Mesenchymal stem cell (in vitro differentiated cells and primary cell): ENCODE measurements at regions not wholly inside any gene's neighbourhood (a gene's known extent, or its start where the extent isn't known, plus 50 kb on each side); places are given as distances from the start of the nearest gene placed in this dataset.

ENCODE experiments used
- DNase-seq: peaks from one replicate; pipeline ENCODE4 v3.0.0-alpha.2; 2013
- H2AFZ ChIP-seq: one replicate; pipeline ENCODE4 v1.6.1; 2013; ENCODE audit warnings: low read depth, mild to moderate bottlenecking, control low read depth, inconsistent platforms, low read length, moderate library complexity
- H2AK5ac ChIP-seq: 2 replicates; pipeline ENCODE4 v1.6.1; 2013; ENCODE audit warnings: low read length, moderate library complexity, mild to moderate bottlenecking, inconsistent platforms; ENCODE audit not compliant: severe bottlenecking
- H2BK120ac ChIP-seq: one replicate; pipeline ENCODE4 v1.6.1; 2013; ENCODE audit warnings: low read depth, mild to moderate bottlenecking, inconsistent platforms, low read length, moderate library complexity
- H2BK12ac ChIP-seq, 2 experiments: one replicate each; pipeline ENCODE4 v1.6.1; 2013; ENCODE audit warnings: inconsistent platforms in 2 of 2, low read length in 2 of 2, mild to moderate bottlenecking in 2 of 2, moderate library complexity in 2 of 2, control low read depth in 1 of 2
- H2BK15ac ChIP-seq: one replicate; pipeline ENCODE4 v1.6.1; 2013; ENCODE audit warnings: mild to moderate bottlenecking, low read depth, inconsistent platforms; ENCODE audit not compliant: poor library complexity, severe bottlenecking
- H2BK5ac ChIP-seq: 2 replicates; pipeline ENCODE4 v1.6.1; 2013; ENCODE audit warnings: low read depth, mild to moderate bottlenecking, low read length, control low read depth, inconsistent platforms; ENCODE audit not compliant: poor library complexity, severe bottlenecking
- H3K14ac ChIP-seq, 2 experiments: one replicate each; pipeline ENCODE4 v1.6.1; 2013; ENCODE audit warnings: inconsistent platforms in 2 of 2, low read length in 2 of 2, control low read depth in 1 of 2, mild to moderate bottlenecking in 1 of 2, moderate library complexity in 1 of 2
- H3K18ac ChIP-seq, 2 experiments: one replicate each; pipeline ENCODE4 v1.6.1; 2013; ENCODE audit warnings: inconsistent platforms in 2 of 2, low read length in 2 of 2, control low read depth in 1 of 2, low read depth in 1 of 2, mild to moderate bottlenecking in 1 of 2
- H3K23ac ChIP-seq, 2 experiments: one replicate each; pipeline ENCODE4 v1.6.1; 2013; ENCODE audit warnings: inconsistent platforms in 2 of 2, low read length in 2 of 2, mild to moderate bottlenecking in 2 of 2, moderate library complexity in 2 of 2, control low read depth in 1 of 2
- H3K27ac ChIP-seq: 2 replicates; pipeline ENCODE4 v1.5.1; 2013; ENCODE audit warnings: mild to moderate bottlenecking, moderate library complexity, low read length, control low read depth, inconsistent platforms; ENCODE audit not compliant: poor library complexity, severe bottlenecking
- H3K27me3 ChIP-seq, 2 experiments: 2 replicates each; pipeline versions ENCODE4 v1.6.1 to v1.7.0; 2013; ENCODE audit warnings: low read length in 2 of 2, mild to moderate bottlenecking in 2 of 2, moderate library complexity in 2 of 2, control low read depth in 1 of 2, inconsistent platforms in 1 of 2; ENCODE audit not compliant: control insufficient read depth in 1 of 2, insufficient read depth in 1 of 2
- H3K36me3 ChIP-seq, 2 experiments: 2 replicates each; pipeline versions ENCODE4 v1.6.1 to v1.7.0; 2013; ENCODE audit warnings: low read length in 2 of 2, control low read depth in 1 of 2, inconsistent platforms in 1 of 2, low read depth in 1 of 2, mild to moderate bottlenecking in 1 of 2; ENCODE audit not compliant: insufficient read depth in 2 of 2, control insufficient read depth in 1 of 2
- H3K4ac ChIP-seq, 2 experiments: one replicate each; pipeline ENCODE4 v1.6.1; 2013; ENCODE audit warnings: inconsistent platforms in 2 of 2, low read length in 2 of 2, mild to moderate bottlenecking in 2 of 2, moderate library complexity in 2 of 2, control low read depth in 1 of 2, low read depth in 1 of 2
- H3K4me1 ChIP-seq: 2 replicates; pipeline ENCODE4 v1.6.1; 2013; ENCODE audit warnings: low read depth, low read length, control low read depth; ENCODE audit not compliant: control insufficient read depth, insufficient read depth
- H3K4me2 ChIP-seq: 2 replicates; pipeline ENCODE4 v1.6.1; 2013; ENCODE audit warnings: low read length, mild to moderate bottlenecking, inconsistent platforms; ENCODE audit not compliant: poor library complexity, severe bottlenecking
- H3K4me3 ChIP-seq, 2 experiments: 2 replicates each; pipeline versions ENCODE4 v1.5.1 to v1.7.0; 2013; ENCODE audit warnings: low read length in 2 of 2, mild to moderate bottlenecking in 2 of 2, control low read depth in 1 of 2, low read depth in 1 of 2; ENCODE audit not compliant: insufficient read depth in 1 of 2
- H3K79me1 ChIP-seq: replicated peaks from 2 replicates; pipeline ENCODE4 v1.6.1; 2013; ENCODE audit warnings: mild to moderate bottlenecking, control low read depth, low read length, inconsistent platforms; ENCODE audit not compliant: poor library complexity, severe bottlenecking
- H3K9ac ChIP-seq: 2 replicates; pipeline ENCODE4 v1.7.0; 2013; ENCODE audit warnings: mild to moderate bottlenecking, low read length, moderate library complexity
- H3K9me3 ChIP-seq: 2 replicates; pipeline ENCODE4 v1.7.0; 2013; ENCODE audit warnings: mild to moderate bottlenecking, low read length; ENCODE audit not compliant: control insufficient read depth
- H4K8ac ChIP-seq: one replicate; pipeline ENCODE4 v1.6.1; 2013; ENCODE audit warnings: inconsistent platforms, mild to moderate bottlenecking, low read length, moderate library complexity
- H4K91ac ChIP-seq: one replicate; pipeline ENCODE4 v1.6.1; 2013; ENCODE audit warnings: mild to moderate bottlenecking, low read length, inconsistent platforms
- WGBS: methylation state at CpG from one replicate; pipeline ENCODE4 v1.1.7; 2013; ENCODE audit warnings: mixed read lengths; 5-methylcytosine and 5-hydroxymethylcytosine counted together

GRCh38 chr1:102074874-102075273 is 78.1 kb upstream of the OLFM3 start:
- Histone ChIP-seq H3K4me2 (no peak overlapping the region), H3K18ac (no peak overlapping the region), H4K91ac (no peak overlapping the region), H3K4me1 (no peaks in the 10 kb centered on the region), H3K27me3 (no peaks in the 10 kb centered on the region), H3K4ac (no peak overlapping the region), H3K36me3 (no peaks in the 10 kb centered on the region), H3K14ac (no peak overlapping the region), H3K27ac (no peak overlapping the region), H3K9ac (no peak overlapping the region), H3K23ac (no peak overlapping the region), H2BK12ac (no peak overlapping the region), H2BK15ac (no peak overlapping the region), H3K79me1 (no peaks in the 10 kb centered on the region), H2BK120ac (no peak overlapping the region), H2AFZ (no peak overlapping the region), H2AK5ac (no peak overlapping the region), H4K8ac (no peak overlapping the region), H3K4me3 (no peak overlapping the region), H2BK5ac (no peak overlapping the region), H3K9me3 (peaks cover 2% of the 10 kb centered on the region)
- DNase-seq, result no peak

GRCh38 chr1:102071451-102071850 is 74.7 kb upstream of the OLFM3 start:
- no peak overlapping the region for H3K18ac ChIP-seq
- no peak overlapping the region for H3K4me2 ChIP-seq
- H2AK5ac ChIP-seq, result no peak overlapping the region
- H4K91ac ChIP-seq, result no peak overlapping the region
- H3K23ac ChIP-seq, result no peak overlapping the region
- H2AFZ ChIP-seq, result no peak overlapping the region
- H2BK12ac ChIP-seq, result no peak overlapping the region
- H3K9ac ChIP-seq, result no peak overlapping the region
- H3K4me1 ChIP-seq, result no peaks in the 10 kb centered on the region
- H3K9me3 ChIP-seq, result peaks cover 2% of the 10 kb centered on the region
- H3K14ac ChIP-seq, result no peak overlapping the region
- no peak for DNase-seq
- no peak overlapping the region for H3K4me3 ChIP-seq
- H2BK120ac ChIP-seq, result no peak overlapping the region
- no peaks in the 10 kb centered on the region for H3K27me3 ChIP-seq
- H3K79me1 ChIP-seq, result no peaks in the 10 kb centered on the region
- no peak overlapping the region for H4K8ac ChIP-seq
- H2BK15ac ChIP-seq, result no peak overlapping the region
- H2BK5ac ChIP-seq, result no peak overlapping the region
- no peaks in the 10 kb centered on the region for H3K36me3 ChIP-seq
- H3K27ac ChIP-seq, result no peak overlapping the region
- H3K4ac ChIP-seq, result no peak overlapping the region

DNA sequence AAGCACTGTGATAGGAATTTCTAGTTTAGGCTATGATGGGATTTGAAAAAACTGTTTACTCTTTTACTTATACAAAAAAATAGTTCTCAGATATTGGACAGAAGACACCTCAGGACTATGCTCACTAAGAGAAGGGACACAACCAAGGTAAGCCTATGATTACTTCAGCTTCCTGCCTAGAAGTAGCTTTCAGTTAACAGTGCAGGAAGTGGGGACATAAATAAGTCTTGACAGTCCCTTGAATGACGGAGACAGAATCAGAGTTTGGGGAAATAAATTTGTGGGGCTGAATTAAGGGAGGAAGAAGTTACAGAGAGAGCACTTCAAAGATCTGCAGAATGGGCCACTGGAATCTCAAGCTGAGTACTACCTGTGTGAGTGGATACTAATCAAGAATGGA is 53.8 kb upstream of the OLFM3 start:
- Histone ChIP-seq H3K18ac (no peak overlapping the region), H4K8ac (no peak overlapping the region), H2BK15ac (no peak overlapping the region), H3K4ac (no peak overlapping the region), H3K9ac (no peak overlapping the region), H3K4me3 (no peak overlapping the region), H3K4me2 (no peak overlapping the region), H3K9me3 (no peaks in the 10 kb centered on the region), H2AFZ (no peak overlapping the region), H3K14ac (no peak overlapping the region), H3K36me3 (no peaks in the 10 kb centered on the region), H4K91ac (no peak overlapping the region), H3K79me1 (no peaks in the 10 kb centered on the region), H3K23ac (no peak overlapping the region), H3K27ac (no peak overlapping the region), H3K27me3 (no peaks in the 10 kb centered on the region), H2AK5ac (no peak overlapping the region), H2BK12ac (no peak overlapping the region), H3K4me1 (no peaks in the 10 kb centered on the region), H2BK5ac (no peak overlapping the region), H2BK120ac (no peak overlapping the region)
- no peak for DNase-seq
- 32% methylated on average over 1 of the region's 1 CpG for WGBS

DNA sequence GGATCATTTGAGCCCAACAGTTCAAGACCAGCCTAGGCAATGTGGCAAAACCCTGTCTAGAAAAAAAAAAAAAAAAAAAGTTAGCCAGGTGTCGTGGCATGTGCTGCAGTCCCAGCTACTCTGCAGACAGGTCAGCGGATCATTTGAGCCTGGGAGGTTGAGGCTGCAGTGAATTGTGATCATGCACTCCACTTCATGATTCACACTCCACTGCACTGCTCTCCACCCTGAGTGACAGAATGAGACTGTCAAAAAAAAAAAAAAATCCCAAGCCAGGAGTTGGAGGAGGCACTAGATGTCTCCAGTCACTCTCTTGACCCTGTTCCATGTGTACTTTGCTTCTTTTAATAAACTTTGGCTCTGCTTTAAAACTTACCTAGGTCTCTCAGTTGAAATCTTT is 51.0 kb upstream of the OLFM3 start:
- no peaks in the 10 kb centered on the region for H3K9me3 ChIP-seq

More for the DNA sequence above, 51.0 kb upstream of the OLFM3 start:
- H3K27ac ChIP-seq, result no peak overlapping the region
- H2BK120ac ChIP-seq, result no peak overlapping the region
- H3K27me3 ChIP-seq, result no peaks in the 10 kb centered on the region
- no peak overlapping the region for H3K4me3 ChIP-seq
- DNase-seq, result no peak
- WGBS, result 76% methylated on average over 2 of the region's 2 CpGs
- H3K4ac ChIP-seq, result no peak overlapping the region
- H3K79me1 ChIP-seq, result no peaks in the 10 kb centered on the region
- H2BK12ac ChIP-seq, result no peak overlapping the region
- no peaks in the 10 kb centered on the region for H3K4me1 ChIP-seq
- H3K4me2 ChIP-seq, result no peak overlapping the region
- no peaks in the 10 kb centered on the region for H3K36me3 ChIP-seq
- H2AFZ ChIP-seq, result no peak overlapping the region
- no peak overlapping the region for H2AK5ac ChIP-seq
- H3K9ac ChIP-seq, result no peak overlapping the region
- H2BK15ac ChIP-seq, result no peak overlapping the region
- H2BK5ac ChIP-seq, result no peak overlapping the region
- no peak overlapping the region for H3K18ac ChIP-seq
- no peak overlapping the region for H3K14ac ChIP-seq
- H4K91ac ChIP-seq, result no peak overlapping the region
- no peak overlapping the region for H4K8ac ChIP-seq
- no peak overlapping the region for H3K23ac ChIP-seq
